Stomach (tissue), 8 donors: ENCODE measurements at regions not wholly inside any gene's neighbourhood (a gene's known extent, or its start where the extent isn't known, plus 50 kb on each side); places are given as distances from the start of the nearest gene placed in this dataset.

ENCODE experiments used
- DNase-seq, 2 donors: peaks; one replicate each; pipeline versions ENCODE4 v3.0.0 to v3.0.0-alpha.2; 2013 to 2019
- H3K27ac ChIP-seq, 5 donors: fragments of 200-600 bp in 4 of 5; sonication (generic) in 4 of 5; one replicate each; pipeline ENCODE4 v1.5.1; 2013 to 2019; ENCODE audit warnings: mild to moderate bottlenecking in 1 of 5, moderate library complexity in 1 of 5
- H3K27me3 ChIP-seq, 3 donors: fragments of 200-600 bp; sonication (generic); one replicate each; pipeline ENCODE4 v1.5.1; 2017 to 2019; ENCODE audit warnings: mixed run types in 1 of 3
- H3K36me3 ChIP-seq, 4 donors: fragments of 200-600 bp; sonication (generic); 1 replicate in 3 of 4; 2 replicates in 1 of 4; pipeline ENCODE4 v1.5.1; 2016 to 2019
- H3K4me1 ChIP-seq, 4 donors: fragments of 200-600 bp; sonication (generic); one replicate each; pipeline ENCODE4 v1.5.1; 2016 to 2019
- H3K4me3 ChIP-seq, 4 donors: fragments of 200-600 bp; sonication (generic) in 3 of 4; one replicate each; pipeline ENCODE4 v1.5.1; 2016 to 2019; ENCODE audit warnings: mild to moderate bottlenecking in 1 of 4
- H3K9me3 ChIP-seq, 4 donors: fragments of 200-600 bp; sonication (generic); one replicate each; pipeline ENCODE4 v1.5.1; 2016 to 2019
- EP300 ChIP-seq: sonication (generic); formaldehyde crosslinking; IDR thresholded peaks from one replicate; pipeline ENCODE4 v1.6.1; 2017; ENCODE audit warnings: antibody characterized with exemption
- POLR2A ChIP-seq, 4 donors: fragments of 450-650 bp; IDR thresholded peaks; one replicate each; pipeline ENCODE4 v1.6.1; 2016; ENCODE audit warnings: antibody characterized with exemption in 4 of 4, control low read depth in 2 of 4, mild to moderate bottlenecking in 1 of 4, moderate library complexity in 1 of 4
- POLR2AphosphoS5 ChIP-seq, 3 donors: sonication (generic); formaldehyde crosslinking; IDR thresholded peaks; one replicate each; pipeline ENCODE4 v1.6.1; 2016; ENCODE audit warnings: antibody characterized with exemption in 3 of 3
- WGBS, 5 donors: extraction: QIAGEN DNeasy Blood & Tissue Kit in 3 of 5; methylation state at CpG; one replicate each; pipeline versions ENCODE4 v1.1.5 to v1.1.7; 2013 to 2018; 5-methylcytosine and 5-hydroxymethylcytosine counted together
- intact Hi-C: fragments of 100-400 bp; cut with DNase I; formaldehyde crosslinking; loops from one replicate; pipeline ENCODE4 v1.15.1; 2023; ENCODE audit warnings: low total_unique reads
- TF ChIP-seq, protein P1 (sequence below), 7 experiments: fragments of 450-650 bp in 4 of 7; fragments of 200-600 bp in 3 of 7; sonication (generic) in 3 of 7; IDR thresholded peaks; one replicate each; pipeline ENCODE4 v1.5.1; 2016 to 2019; ENCODE audit warnings: antibody characterized with exemption in 7 of 7, control low read depth in 2 of 7, mild to moderate bottlenecking in 1 of 7
- donor health status: healthy with polysubstance abuse.
- donor health status: Bipolar disorder and iron deficiency.
- donor health status: healthy.

GRCh38 chr9:120315154-120315553 lies 264.8 kb downstream of the CDK5RAP2 start:
- no peak overlapping the region for H3K27ac ChIP-seq
- no peaks in the 10 kb centered on the region for H3K27me3 ChIP-seq
- no peaks in the 10 kb centered on the region for H3K36me3 ChIP-seq
- intact Hi-C loops, result no loop called here
- H3K9me3 ChIP-seq, result peaks cover 5 to 12% (median 7%) of the 10 kb centered on the region in 4 donors
- no peak for DNase-seq
- no peak overlapping the region for H3K4me3 ChIP-seq
- WGBS, 5 donors, result 70 to 80% (median 75%) methylated on average over 3 of the region's 3 CpGs
- TF ChIP-seq EP300, result no peak
- no peak for TF ChIP-seq POLR2A (IDR thresholded peaks at IDR 0.05)
- TF ChIP-seq POLR2AphosphoS5 (IDR thresholded peaks at IDR 0.05), result no peak
- TF ChIP-seq, protein P1, sequence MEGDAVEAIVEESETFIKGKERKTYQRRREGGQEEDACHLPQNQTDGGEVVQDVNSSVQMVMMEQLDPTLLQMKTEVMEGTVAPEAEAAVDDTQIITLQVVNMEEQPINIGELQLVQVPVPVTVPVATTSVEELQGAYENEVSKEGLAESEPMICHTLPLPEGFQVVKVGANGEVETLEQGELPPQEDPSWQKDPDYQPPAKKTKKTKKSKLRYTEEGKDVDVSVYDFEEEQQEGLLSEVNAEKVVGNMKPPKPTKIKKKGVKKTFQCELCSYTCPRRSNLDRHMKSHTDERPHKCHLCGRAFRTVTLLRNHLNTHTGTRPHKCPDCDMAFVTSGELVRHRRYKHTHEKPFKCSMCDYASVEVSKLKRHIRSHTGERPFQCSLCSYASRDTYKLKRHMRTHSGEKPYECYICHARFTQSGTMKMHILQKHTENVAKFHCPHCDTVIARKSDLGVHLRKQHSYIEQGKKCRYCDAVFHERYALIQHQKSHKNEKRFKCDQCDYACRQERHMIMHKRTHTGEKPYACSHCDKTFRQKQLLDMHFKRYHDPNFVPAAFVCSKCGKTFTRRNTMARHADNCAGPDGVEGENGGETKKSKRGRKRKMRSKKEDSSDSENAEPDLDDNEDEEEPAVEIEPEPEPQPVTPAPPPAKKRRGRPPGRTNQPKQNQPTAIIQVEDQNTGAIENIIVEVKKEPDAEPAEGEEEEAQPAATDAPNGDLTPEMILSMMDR (IDR thresholded peaks at IDR 0.05), result no peak
- no peaks in the 10 kb centered on the region for H3K4me1 ChIP-seq

DNA sequence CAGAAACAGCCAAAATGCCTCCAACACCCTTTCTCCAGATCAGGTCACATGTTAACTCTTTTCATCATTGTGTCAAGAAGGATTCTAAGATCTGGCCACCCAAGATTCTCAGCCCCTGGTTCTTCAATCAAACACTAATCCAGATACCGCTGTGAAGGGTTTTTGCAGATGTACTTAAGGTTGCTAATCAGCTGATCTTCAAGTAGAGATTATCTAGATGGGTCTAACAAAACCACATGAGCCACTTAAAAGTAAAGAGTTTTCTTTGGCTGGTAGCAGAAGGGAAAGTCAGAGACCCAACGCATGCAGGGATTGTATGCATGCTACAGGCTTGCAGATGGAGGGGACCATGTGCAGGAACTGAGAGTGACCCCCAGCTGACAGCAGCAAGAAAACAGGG lies 267.9 kb downstream of the CDK5RAP2 start:
- no peak for DNase-seq
- no peaks in the 10 kb centered on the region for H3K27me3 ChIP-seq
- TF ChIP-seq EP300, result no peak
- TF ChIP-seq, protein P1 (IDR thresholded peaks at IDR 0.05), result no peak
- no peak for TF ChIP-seq POLR2AphosphoS5 (IDR thresholded peaks at IDR 0.05)
- no peak for TF ChIP-seq POLR2A (IDR thresholded peaks at IDR 0.05)

GRCh38 chr9:120310035-120310434 lies 269.9 kb downstream of the CDK5RAP2 start:
- Histone ChIP-seq H3K27me3 (no peaks in the 10 kb centered on the region), H3K9me3 (peaks cover 5 to 12% (median 7%) of the 10 kb centered on the region in 4 donors), H3K36me3 (no peaks in the 10 kb centered on the region), H3K4me1 (no peaks in the 10 kb centered on the region), H3K27ac (no peak overlapping the region), H3K4me3 (no peak overlapping the region)
- DNase-seq, result no peak
- 68 to 88% (median 80%) methylated on average over 3 of the region's 3 CpGs for WGBS, 5 donors
- TF ChIP-seq POLR2AphosphoS5 (IDR thresholded peaks at IDR 0.05), result no peak
- TF ChIP-seq POLR2A (IDR thresholded peaks at IDR 0.05), result no peak
- TF ChIP-seq, protein P1 (IDR thresholded peaks at IDR 0.05), result no peak
- TF ChIP-seq EP300, result no peak
- intact Hi-C loops, result no loop called here

More for the DNA sequence above, 267.9 kb downstream of the CDK5RAP2 start:
- H3K4me3 ChIP-seq, result no peak overlapping the region
- no peaks in the 10 kb centered on the region for H3K36me3 ChIP-seq
- intact Hi-C loops, result no loop called here
- no peak overlapping the region for H3K27ac ChIP-seq
- WGBS, 5 donors, result 63 to 84% (median 79%) methylated on average over 2 of the region's 2 CpGs
- no peaks in the 10 kb centered on the region for H3K4me1 ChIP-seq
- H3K9me3 ChIP-seq, result peaks cover 5 to 12% (median 7%) of the 10 kb centered on the region in 4 donors

GRCh38 chr9:120308495-120308894 lies 271.5 kb downstream of the CDK5RAP2 start:
- Histone ChIP-seq H3K9me3 (no peaks in the 10 kb centered on the region), H3K27ac (no peak overlapping the region), H3K4me1 (no peaks in the 10 kb centered on the region), H3K36me3 (no peaks in the 10 kb centered on the region), H3K27me3 (no peaks in the 10 kb centered on the region), H3K4me3 (no peak overlapping the region)
- WGBS, 5 donors, result 9 to 18% (median 14%) methylated on average over 3 of the region's 3 CpGs
- DNase-seq, result peak in 1 of 2 donors; percentile 54
- intact Hi-C loops, result no loop called here
- TF ChIP-seq EP300, result no peak

GRCh38 chr9:120307599-120307998 lies 272.4 kb downstream of the CDK5RAP2 start:
- H3K4me1 ChIP-seq, result no peaks in the 10 kb centered on the region
- no peak overlapping the region for H3K4me3 ChIP-seq
- DNase-seq, result no peak
- no peaks in the 10 kb centered on the region for H3K9me3 ChIP-seq
- H3K36me3 ChIP-seq, result no peaks in the 10 kb centered on the region
- no peaks in the 10 kb centered on the region for H3K27me3 ChIP-seq
- intact Hi-C loops, result no loop called here
- WGBS, 5 donors, result 85 to 90% (median 87%) methylated on average over 2 of the region's 2 CpGs
- no peak for TF ChIP-seq POLR2A (IDR thresholded peaks at IDR 0.05)
- no peak for TF ChIP-seq POLR2AphosphoS5 (IDR thresholded peaks at IDR 0.05)
- no peak for TF ChIP-seq EP300
- TF ChIP-seq, protein P1 (IDR thresholded peaks at IDR 0.05), result no peak
- H3K27ac ChIP-seq, result no peak overlapping the region
